ENCODE measurements at regions not wholly inside any gene's neighbourhood (a gene's known extent, or its start where the extent isn't known, plus 50 kb on each side); places are given as distances from the start of the nearest gene placed in this dataset.

- intact Hi-C loops (cut with DNase I) = no loop called here
- Histone ChIP-seq H3K9me3 (no peaks in the 10 kb centered on the region), H3K27me3 (no peaks in the 10 kb centered on the region), H3K4me3 (no peak overlapping the region), H3K4me1 (peaks cover 0 to 6% of the 10 kb centered on the region in 2 donors), H3K36me3 (no peaks in the 10 kb centered on the region), H3K27ac (no peak overlapping the region)
- DNase-seq (ENCODE audit: low spot score in 2 of 2) = no peak
- TF ChIP-seq CTCF (IDR thresholded peaks at IDR 0.05) = no peak
These were observed 138.0 kb upstream of the IRS2 start for GRCh38 chr13:109924376-109924775.

DNA sequence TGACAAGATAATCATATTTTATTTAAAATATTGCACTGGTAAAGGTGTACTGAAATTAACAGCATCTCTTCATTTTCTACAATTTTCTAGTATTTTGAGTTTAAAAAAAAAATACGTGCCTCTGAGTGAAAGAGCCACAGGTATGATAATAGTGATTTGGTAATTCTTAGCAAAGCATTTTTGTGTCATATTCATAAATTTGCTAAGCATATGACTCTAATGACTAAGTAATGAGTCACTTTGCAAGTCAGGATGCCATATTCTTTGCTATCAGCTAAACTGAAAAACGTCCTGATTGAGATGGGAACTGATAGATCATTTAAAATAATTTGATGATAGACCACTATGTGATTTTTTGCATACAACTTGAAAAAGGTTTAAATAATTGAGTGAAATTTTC is 136.1 kb upstream of the IRS2 start:
- Histone ChIP-seq H3K4me1 (peaks cover 0 to 13% of the 10 kb centered on the region in 2 donors), H3K27ac (no peak overlapping the region), H3K36me3 (no peaks in the 10 kb centered on the region), H3K9me3 (no peaks in the 10 kb centered on the region), H3K27me3 (no peaks in the 10 kb centered on the region), H3K4me3 (no peak overlapping the region)
- intact Hi-C loops (cut with DNase I) = no loop called here
- DNase-seq (ENCODE audit: low spot score in 2 of 2) = no peak
- no peak for TF ChIP-seq CTCF (IDR thresholded peaks at IDR 0.05)

- Histone ChIP-seq H3K4me1 (peaks cover 0 to 16% of the 10 kb centered on the region in 2 donors), H3K27ac (no peak overlapping the region), H3K27me3 (no peaks in the 10 kb centered on the region), H3K36me3 (no peaks in the 10 kb centered on the region), H3K9me3 (no peaks in the 10 kb centered on the region), H3K4me3 (no peak overlapping the region)
- no peak for DNase-seq (ENCODE audit: low spot score in 2 of 2)
- intact Hi-C loops (cut with DNase I) = no loop called here
- no peak for TF ChIP-seq CTCF (IDR thresholded peaks at IDR 0.05)
These were observed 133.5 kb upstream of the IRS2 start for GRCh38 chr13:109919715-109920375.

DNA sequence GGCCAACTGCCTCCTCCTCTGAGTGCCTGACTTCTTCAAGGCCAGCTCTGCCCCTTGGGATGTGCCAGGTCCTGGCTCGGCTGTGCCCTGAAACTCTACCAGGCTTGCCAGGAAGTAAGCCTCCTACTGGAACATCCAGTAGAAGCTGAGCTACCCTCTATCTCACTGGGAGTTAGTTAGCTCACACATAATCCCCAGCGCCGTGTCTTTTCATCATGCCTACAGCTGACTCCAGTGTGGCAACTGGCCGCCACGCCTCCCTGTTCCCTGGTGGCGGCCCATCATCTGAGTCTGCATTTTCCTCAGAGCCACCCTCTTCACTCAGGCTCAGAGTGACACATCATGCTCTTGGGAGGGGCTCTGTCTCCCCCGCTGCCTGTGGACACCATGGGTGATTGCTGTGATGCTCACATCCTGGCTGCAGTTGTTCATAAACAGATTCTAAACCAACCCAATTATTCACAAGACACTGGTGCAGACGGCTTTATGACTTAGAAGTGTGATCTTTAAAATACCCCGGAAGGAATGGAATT is 131.9 kb upstream of the IRS2 start:
- Histone ChIP-seq H3K4me3 (no peak overlapping the region), H3K27me3 (no peaks in the 10 kb centered on the region), H3K4me1 (peaks cover 0 to 16% of the 10 kb centered on the region in 2 donors), H3K27ac (peak overlapping the region; percentile 42 to 45), H3K9me3 (no peaks in the 10 kb centered on the region), H3K36me3 (no peaks in the 10 kb centered on the region)
- peak in 1 of 2 donors; percentile 74 for DNase-seq (ENCODE audit: low spot score in 2 of 2)
- intact Hi-C loops (cut with DNase I) = no loop called here
- TF ChIP-seq CTCF (IDR thresholded peaks at IDR 0.05) = no peak

DNA sequence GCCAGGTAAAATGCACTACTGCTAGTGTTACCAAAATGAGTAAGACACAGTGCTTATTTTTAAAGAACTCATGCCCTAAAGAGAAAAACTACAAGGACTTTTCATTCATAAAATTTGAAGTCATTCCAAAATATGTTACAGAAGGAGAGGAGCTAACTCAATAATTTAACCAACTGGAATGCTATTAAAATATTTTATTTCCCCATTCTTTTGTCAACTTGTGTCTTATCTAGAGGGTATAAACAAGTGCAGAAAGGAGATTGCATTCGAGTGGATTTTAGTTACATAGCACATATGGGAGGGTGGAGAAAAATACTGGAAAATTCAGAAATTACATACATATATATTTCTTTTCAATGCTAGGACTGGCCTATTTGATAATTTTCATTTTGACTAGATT is 131.0 kb upstream of the IRS2 start:
- Histone ChIP-seq H3K27ac (no peak overlapping the region), H3K9me3 (no peaks in the 10 kb centered on the region), H3K4me1 (peaks cover 0 to 16% of the 10 kb centered on the region in 2 donors), H3K27me3 (no peaks in the 10 kb centered on the region), H3K36me3 (no peaks in the 10 kb centered on the region), H3K4me3 (no peak overlapping the region)
- DNase-seq (ENCODE audit: low spot score in 2 of 2) = no peak
- no peak for TF ChIP-seq CTCF (IDR thresholded peaks at IDR 0.05)
- intact Hi-C loops (cut with DNase I) = no loop called here

All from ascending aorta (tissue), 2 donors.